GM20000 (cell line): ENCODE measurements at regions not wholly inside any gene's neighbourhood (a gene's known extent, or its start where the extent isn't known, plus 50 kb on each side); places are given as distances from the start of the nearest gene placed in this dataset.

Source experiments
- DNase-seq: peaks from one replicate; pipeline ENCODE4 v3.0.0; 2012; ENCODE audit warnings: low spot score
- CTCF ChIP-seq: IDR thresholded peaks from 2 replicates; pipeline ENCODE4 v1.5.1; 2012; ENCODE audit warnings: mild to moderate bottlenecking, control low read depth; ENCODE audit errors: extremely low read depth, missing control alignments

- TF ChIP-seq CTCF, result no peak
- DNase-seq, result no peak
These were observed 166.2 kb downstream of the ZIC1 start for GRCh38 chr3:147575391-147575790.

- DNase-seq, result no peak
- TF ChIP-seq CTCF, result no peak
These were observed 173.5 kb downstream of the ZIC1 start for GRCh38 chr3:147582642-147583041.

GRCh38 chr3:147589016-147589415 is 179.9 kb downstream of the ZIC1 start:
- DNase-seq, result no peak
- TF ChIP-seq CTCF, result no peak

GRCh38 chr3:147604136-147604535 is 195.0 kb downstream of the ZIC1 start:
- no peak for DNase-seq
- no peak for TF ChIP-seq CTCF

- TF ChIP-seq CTCF, result no peak
- peak; percentile 3 for DNase-seq
These were observed 204.6 kb downstream of the ZIC1 start for GRCh38 chr3:147613725-147614124.

- TF ChIP-seq CTCF, result no peak
- DNase-seq, result no peak
These were observed 205.0 kb downstream of the ZIC1 start for GRCh38 chr3:147614210-147614609.

GRCh38 chr3:147615035-147615434 is 205.9 kb downstream of the ZIC1 start:
- DNase-seq, result no peak

More at GRCh38 chr3:147615035-147615434, 205.9 kb downstream of the ZIC1 start:
- no peak for TF ChIP-seq CTCF
